NCI-H524 treated with DMSO at 0.1 percent for 48 hours (cell line): ENCODE measurements at regions not wholly inside any gene's neighbourhood (a gene's known extent, or its start where the extent isn't known, plus 50 kb on each side); places are given as distances from the start of the nearest gene placed in this dataset.

Experiments
- DNase-seq: peaks from one replicate; lab custom pipeline; 2025; lab: John Stamatoyannopoulos, UW

DNA sequence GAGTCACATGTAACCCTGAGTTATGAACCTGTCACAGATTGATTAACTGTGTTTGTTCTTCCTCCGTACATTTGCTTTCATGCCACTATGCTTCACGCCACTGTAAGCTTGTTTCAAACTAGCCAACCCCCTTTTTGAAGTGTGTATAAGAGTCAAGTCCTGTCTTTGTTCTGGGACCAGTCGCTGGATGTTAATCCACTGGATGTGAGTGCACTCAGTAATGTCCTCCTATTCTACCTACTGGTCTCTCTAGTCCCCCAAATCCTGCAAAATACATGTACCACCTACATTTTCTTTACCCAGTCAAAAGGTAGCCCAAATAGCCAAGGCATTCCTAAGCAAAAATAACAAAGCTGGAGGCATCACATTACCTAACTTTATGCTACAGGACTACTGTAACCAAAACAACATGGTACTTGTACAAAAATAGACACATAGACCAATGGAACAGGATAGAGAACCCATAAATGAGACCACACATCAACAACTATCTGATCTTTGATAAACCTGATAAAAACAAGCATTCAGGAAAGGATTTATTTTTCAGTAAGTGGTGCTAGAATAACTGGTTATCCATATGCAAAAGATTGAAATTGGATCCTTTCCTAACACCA is 1139.1 kb upstream of the SEMA6A start:
- no peak for DNase-seq

DNA sequence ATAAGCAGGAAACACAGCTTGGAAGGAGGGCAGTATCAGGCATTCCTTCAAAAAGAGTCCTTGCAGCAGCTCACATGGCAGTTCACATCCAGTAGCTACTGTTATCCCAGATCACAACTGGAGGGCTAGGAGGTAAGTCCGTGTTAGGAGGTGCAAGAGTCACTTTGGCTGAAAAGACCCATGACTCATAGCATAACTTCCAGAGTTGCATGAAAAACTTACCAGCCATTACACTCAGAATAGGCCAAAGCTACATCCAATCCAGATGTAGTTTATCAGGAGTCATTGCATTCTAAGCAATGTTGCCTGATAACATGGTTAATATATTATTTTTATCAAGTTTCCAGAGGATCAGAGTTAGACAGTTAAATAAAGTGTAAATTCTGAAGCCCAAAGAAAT is 1126.4 kb upstream of the SEMA6A start:
- DNase-seq: no peak

DNA sequence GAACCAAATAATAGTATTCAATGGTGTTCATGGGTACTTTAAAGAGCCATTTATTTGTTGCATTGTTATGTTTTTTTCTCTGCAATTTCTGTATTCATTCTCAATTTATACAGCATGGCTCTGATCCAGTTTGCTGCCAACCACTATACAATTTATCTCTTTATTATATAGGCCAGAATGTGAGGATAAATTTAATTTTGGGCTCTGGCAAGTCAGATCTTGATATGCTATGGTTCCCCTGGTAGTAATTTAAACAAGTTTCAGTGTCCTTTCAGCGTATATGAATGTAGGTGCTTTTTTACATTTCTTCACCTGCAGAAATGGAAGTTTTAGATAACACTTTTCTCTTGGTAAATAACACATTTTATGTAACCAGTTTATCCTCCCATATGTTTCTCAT is 1118.0 kb upstream of the SEMA6A start:
- no peak for DNase-seq

DNA sequence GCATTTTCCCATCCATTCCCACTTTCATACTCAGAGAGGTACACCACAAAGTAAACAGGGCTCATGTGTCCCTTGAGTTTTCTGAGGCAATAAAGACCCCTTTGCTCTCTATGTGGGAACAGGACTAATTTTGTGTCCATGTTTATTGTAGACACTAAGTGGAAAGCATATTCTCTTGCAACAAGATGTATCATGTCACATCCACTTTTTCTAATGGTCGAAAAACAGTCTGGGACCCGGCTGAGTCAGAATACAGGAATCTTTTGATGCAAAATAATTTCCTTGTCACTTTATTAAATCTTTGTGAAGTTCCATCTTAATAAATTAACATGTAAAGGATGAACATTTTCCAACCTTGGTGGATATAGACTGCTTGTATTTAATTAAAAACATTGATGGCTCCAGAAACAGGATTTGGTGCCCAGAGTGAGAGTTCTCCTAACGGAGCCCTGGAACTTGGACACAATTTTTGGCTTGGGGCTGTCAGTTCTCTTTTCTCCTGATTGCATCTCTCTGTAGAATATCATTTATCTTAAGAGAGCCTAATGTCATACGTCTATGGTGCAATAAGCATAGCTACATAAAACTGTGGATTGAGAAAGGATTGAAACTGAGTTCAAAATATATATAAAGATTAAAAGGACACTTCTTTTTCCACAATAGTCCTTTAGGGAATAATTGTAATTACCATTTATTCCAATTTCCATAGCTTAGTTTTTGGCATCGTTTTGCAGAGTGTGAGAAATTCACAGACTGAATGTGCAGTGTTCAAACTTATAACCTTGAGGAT is 1116.7 kb upstream of the SEMA6A start:
- no peak for DNase-seq

DNA sequence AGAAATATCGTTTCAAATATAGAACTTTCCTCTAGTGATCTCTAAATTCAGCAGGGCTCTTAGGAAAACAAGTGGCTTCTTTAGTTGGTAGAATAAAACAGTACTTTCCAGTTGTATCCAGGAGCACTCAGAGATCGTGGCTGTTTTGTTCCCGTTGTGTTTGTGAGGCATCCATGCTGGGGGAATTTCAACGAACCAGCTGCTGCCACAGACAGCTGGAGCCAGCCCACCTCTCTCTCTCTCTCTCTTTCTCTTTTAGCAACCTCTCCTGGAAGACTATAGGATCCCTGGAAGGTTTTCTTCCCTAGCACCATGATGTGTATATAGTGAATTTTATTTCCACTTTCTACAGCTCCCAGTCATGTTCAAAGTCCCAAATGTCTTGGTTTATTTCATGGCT is 1116.0 kb upstream of the SEMA6A start:
- no peak for DNase-seq

DNA sequence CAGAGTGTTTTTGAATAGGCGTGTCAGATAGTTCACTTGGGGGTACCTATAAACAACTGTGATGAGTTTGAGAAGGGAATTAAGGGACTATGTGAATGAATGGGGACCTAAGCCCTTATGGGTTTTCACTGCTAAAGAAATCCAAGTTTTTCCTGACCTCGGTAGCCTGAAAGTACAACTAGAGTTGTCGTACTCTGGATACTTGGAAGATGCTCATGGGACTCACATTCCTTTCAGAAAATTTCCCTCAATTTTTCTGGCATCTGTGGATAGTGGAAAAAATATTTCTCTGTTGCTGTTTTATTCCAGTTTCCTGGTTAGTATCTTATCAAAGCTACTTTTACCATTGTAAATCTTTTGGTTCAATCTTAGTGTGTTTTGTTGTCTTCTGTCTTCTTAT is 1112.3 kb upstream of the SEMA6A start:
- no peak for DNase-seq

DNA sequence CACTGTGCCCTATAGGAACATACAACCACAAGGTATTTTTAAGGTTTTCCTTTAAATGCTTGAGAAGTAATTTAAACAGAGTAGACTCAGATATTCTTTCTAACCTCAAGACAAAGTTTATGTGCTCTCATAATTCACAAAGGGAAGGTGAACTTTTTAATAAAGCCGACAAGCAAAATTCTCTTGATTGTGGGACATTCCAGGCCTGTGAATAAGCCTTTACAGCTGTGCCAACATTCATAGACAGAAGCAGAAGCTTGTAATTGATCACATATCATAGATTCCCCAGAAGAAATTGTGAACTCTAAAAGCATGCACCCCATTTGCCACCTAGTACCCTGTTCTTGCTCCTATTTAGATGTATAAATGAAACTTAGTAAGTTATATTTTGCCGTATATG is 1107.8 kb upstream of the SEMA6A start:
- DNase-seq: no peak

DNA sequence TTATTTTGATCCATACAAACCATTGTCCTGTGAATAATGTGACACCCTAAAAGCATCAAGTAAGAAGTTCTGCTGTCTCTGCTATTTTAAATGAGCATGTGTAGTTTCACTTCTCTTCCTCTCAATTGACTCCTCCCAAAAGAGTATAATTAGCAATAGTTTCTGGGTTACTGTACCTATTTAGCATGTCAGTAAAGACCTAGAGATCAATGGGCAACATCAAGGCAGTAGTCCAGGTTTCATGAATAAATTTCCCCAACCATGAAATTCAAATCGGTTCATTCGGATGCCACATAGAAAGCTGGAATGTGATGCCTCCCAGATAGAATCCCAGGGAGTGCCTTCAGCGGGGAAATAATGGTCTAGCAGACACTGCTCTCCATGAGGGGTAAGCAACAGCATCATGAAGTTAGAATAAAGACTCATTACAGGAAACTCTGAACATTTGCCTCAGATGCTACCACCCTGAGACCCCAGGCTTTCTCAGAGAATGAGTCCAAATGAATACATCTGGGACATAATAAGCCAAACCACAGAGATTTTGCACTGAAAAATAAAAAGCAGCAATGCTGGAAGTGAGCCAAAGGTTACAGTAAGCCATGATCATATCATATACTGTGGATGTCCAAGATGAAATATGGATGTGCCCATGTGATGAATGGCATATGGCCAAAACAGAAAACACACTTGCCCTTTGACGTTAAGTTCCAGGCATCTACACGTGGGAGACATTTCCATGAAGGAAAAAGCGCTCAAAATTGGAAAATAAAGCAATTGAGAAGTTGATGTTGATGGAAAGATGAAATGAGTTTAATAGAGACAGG is 1107.0 kb upstream of the SEMA6A start:
- no peak for DNase-seq

DNA sequence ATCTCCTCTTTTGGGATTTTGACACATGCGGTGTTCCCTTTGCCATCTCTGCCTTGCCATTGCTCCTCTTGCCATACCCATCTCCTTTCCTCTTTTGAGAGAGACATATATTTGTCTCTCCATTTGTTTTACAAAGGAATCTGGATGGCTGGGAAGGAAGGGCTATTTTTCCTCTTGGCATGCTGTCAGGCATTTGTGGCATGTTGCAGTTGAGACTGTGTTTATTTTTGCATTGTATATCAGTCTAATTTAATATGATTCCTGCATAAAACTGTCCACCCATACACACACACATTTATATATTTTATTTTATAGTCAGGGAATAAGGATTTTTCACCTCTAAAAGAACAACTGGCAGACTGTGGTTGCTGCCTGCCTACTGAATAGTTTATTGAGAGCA is 1105.8 kb upstream of the SEMA6A start:
- DNase-seq: no peak

DNA sequence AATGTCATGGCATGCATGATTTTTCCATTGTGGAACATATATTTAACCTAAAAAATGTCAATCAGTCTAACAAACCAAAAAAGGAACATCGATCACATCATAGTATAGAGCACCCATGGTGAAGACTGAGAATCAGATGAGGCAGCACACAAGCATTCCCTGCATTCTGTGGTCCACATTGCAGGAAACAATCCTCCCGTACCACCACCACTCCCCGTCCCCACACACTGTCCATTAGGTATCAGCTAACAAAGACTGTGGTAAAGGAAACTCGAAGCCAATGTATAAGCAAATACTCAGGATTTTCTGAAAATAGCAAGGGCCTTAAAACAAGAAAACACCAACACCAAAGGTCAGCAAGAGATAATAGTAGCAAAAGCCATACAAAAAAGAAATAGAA is 1104.4 kb upstream of the SEMA6A start:
- no peak for DNase-seq

DNA sequence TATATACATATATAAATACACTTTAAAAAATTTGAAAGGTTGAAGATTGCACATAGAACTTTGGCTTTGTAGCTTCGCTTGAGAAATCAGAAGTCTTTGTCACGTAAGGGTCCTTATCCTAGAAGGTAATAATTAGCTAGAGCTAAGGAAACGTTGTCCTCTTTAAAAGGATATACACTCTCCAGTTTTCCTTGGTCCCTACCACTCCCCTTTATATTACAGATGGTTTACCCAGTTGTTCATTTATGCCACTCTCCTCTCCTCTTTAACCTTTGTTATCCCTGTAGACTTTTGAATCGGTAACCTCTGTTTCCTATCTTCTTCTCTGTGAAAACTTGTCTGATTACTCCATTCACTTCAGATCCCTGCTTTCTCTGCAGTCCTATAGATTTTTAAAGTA is 1101.0 kb upstream of the SEMA6A start:
- DNase-seq: no peak

DNA sequence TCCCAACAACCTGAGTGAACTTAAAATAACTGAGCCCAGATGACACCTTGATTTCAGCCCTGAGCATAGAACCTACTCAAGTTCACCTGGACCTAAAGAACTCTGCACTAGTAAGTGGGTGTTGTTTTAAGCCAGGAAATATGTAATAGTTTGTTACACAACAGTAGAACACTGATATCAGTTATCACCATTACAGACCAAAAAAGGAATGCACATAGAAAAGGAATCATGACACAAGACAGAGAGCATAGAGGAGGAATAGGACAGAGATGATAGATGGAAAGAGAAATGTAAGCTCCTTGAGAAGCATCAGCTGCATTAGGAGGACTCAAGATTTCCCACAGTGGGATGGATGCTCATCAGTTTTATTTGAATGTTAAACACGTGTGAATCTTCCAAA is 1096.9 kb upstream of the SEMA6A start:
- no peak for DNase-seq

DNA sequence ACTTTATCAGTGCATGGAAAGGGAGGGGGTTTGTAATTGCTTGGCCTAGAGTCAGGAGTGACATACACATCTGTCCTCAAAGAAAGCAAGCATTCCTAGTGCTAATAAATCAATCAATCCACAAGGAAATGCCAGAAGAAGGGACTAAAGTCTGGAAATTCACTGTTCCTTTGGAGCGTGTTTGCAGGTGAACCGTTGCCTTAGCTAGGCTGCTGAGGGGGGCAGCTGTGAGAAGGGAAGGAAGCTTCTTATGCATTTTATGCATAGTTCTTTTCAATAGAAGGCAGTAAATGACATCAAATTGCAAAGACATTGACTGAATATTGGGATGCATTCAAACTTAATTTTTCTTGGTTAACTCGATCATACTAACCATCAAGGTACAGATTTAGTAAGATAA is 1092.5 kb upstream of the SEMA6A start:
- no peak for DNase-seq

DNA sequence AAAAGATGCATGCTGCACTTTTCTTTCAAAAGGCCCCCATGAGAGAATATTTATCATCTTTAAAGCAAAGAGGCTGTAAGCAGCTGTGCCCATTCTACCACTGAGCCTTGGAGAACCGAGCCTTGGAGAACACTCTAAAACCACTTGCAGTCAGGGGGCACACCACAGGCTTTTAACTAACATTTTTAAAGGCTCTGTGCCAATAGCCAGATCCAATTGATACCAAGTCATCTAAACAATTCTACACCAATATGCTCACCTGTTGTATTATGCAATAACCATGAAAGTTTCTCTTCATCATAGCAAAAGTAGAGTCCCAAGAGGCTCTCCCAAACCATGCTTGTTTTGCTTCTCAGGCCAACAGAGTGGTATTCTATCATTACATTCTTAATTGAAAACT is 1090.5 kb upstream of the SEMA6A start:
- DNase-seq: no peak

DNA sequence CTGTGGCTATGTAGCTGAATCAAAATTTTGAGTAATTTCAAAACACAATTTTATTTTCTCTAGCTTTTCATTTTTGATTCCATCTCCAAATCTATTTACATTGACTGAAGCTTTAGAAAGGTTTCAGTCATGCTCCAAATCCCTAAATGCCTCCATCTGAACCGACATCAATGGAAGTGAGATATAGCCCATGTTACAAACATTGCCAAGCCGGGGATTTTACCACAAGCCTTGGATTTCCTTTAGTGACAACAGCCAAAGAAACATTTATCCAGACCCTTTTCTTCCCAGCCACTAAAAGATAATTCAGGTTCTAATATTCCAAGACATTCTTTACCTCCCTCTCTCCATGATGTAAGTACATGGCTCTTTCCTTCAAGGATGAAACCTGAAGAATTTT is 1087.7 kb upstream of the SEMA6A start:
- DNase-seq: no peak

DNA sequence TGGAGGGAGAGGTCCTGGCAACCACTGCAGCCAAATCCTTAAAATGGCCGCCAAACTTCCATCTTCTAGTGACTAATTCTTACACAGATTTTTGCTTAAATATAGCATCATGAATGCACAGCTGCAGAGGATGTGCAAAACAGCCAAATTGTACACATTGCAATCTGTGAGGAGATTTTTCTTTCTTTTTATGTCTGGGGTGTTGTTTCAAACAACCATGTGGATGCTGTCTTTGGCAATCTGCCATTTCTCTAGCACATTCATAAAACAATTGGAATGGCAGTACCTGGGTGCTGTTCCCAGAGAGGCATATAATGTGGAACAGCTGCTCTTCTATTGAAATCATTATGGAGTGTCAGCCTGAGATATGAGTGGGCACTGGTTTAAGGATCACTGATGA is 1082.9 kb upstream of the SEMA6A start:
- DNase-seq: peak; percentile 6

DNA sequence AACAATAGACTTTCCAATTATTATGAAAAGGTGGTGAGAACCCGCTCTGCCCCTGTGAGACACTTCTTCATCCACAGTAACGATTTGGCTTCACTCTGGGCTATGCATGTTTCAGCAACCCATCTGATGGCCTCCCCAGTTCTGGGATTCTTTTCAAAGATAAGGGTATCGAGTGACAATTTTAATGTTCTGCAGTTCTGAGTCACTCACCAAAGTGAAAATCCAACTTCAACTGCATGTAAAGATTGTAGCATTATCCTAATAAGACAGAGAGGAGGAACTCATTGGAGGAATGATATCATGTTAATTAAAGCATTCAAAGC is 1078.3 kb upstream of the SEMA6A start:
- no peak for DNase-seq

DNA sequence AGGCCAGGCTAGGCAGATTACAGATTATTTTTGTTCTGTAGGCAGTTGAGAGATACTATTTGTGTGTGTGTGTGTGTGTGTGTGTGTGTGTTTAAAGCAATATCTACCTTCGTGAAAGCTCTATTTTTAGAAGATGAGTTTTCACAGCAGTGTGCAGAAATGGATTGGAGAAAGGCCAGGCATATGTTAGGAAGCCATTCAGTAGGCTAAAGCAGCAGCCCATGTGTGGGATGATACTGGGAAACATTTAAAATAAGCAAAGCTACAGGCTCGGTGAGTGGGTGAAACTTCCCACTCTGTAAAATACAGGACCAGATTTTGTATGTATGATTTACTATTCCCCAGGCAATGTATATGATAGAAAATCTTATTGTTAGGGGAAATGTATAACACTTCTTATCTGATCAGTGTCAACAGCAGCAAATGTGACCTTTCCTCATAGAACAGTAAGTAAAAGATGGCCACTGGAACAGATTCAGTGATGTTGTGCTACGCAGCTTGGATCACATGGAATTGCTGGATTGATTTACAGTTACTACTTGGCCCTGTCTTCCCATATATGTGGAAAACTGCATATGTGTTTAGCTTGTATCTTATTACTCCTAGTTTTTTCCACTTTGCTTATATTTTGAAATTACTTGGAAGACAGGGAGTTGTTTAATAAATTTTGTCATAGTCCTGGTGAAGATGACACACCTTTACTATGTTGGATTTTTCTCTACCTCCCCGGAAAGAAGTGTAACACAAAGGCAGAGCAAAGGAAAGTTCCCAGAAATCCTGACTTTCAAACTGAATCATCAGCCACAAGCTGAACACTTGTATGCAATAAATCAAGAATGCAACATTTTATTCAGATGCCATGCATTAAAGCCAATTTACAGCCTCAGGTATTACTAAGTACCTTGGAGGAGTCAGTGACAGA is 1077.7 kb upstream of the SEMA6A start:
- DNase-seq: no peak

DNA sequence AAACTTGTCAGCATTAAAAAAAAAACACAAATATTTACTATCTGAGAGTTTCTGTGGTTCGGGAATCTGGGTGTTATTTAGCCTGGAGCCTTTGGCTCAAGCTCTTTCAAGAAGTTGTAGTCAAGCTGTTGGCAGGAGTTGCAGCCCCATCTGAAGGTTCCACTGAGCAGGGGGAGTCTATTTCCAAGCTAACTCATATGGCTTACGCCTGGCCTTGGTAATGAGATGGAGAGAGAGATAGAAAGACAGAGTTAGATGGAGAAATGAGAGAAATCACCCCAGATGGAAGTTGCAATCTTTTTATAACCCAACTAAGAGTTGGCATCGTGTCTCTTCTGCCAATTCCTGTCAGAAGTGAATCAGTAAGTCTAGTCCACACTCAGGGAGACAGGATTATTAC is 1075.2 kb upstream of the SEMA6A start:
- no peak for DNase-seq

DNA sequence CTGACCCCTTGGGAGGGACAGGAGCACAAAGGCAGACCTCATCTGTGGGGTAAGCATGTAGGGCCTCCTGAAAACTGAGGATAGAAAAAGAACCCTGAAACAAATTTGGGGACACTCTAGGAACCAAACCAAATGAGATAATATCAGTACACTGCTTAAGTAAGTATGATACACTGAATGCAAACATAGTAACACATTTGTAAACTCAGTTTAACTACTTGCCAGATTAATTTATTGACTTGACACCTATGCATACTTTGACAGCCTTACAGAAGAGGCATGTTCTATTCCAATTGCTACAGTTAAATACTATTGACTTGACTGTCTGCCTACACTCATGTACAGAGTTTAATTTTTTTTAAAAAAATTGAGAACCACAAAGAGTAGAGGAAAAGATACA is 1070.8 kb upstream of the SEMA6A start:
- no peak for DNase-seq

DNA sequence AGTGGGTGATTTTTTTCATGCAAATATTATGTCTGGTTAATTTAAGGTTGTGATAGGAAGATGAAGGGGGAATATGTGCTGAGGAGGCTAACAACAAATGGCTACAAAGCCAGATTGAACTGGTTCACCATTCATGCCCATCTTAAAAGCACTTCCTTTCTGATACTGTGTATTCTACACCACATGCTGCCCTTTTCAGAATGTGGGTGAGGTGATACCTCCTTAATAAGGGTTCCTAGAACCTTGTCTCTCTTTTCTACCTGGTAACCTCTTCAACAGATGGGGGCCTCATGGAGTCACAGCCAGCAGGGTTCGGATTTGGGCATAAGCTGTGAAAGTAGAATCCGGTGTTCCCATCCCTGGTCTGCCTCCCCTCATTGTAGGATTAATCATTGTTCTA is 1064.0 kb upstream of the SEMA6A start:
- no peak for DNase-seq

DNA sequence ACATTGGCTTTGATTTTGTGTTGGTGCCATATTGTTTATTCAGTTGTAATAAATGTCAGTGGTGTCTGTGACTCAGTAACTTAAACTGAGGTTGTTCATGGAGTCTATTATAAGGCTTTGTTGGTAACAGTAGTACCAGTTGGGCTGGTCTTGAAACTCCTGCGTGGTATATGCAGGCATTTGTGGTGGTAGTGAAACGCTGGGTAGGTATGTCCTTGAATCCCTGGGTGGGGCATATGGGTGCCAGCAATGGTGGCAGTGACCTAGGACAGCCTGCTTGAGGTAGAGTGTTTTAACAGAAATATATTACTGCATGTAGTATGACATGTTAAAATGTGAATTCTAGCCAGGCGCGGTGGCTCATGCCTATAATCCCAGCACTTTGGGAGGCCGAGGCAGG is 1058.5 kb upstream of the SEMA6A start:
- DNase-seq: no peak
